Ishikawa (cell line): ENCODE measurements at regions not wholly inside any gene's neighbourhood (a gene's known extent, or its start where the extent isn't known, plus 50 kb on each side); places are given as distances from the start of the nearest gene placed in this dataset.

Experiments used
- CEBPB ChIP-seq: IDR thresholded peaks from 2 replicates; pipeline ENCODE4 v1.6.1; 2012
- CREB1 ChIP-seq: IDR thresholded peaks from 2 replicates; pipeline ENCODE4 v1.6.1; 2012; ENCODE audit warnings: low read depth
- EGR1 ChIP-seq: IDR thresholded peaks from 2 replicates; pipeline ENCODE4 v1.6.1; 2012
- EP300 ChIP-seq: IDR thresholded peaks from 2 replicates; pipeline ENCODE4 v1.6.1; 2012; ENCODE audit warnings: borderline replicate concordance
- FOXM1 ChIP-seq: IDR thresholded peaks from 2 replicates; pipeline ENCODE4 v1.6.1; 2012; ENCODE audit warnings: low read depth, borderline replicate concordance
- MAX ChIP-seq: IDR thresholded peaks from 2 replicates; pipeline ENCODE4 v1.6.1; 2012
- NFIC ChIP-seq: IDR thresholded peaks from 2 replicates; pipeline ENCODE4 v1.6.1; 2012
- RAD21 ChIP-seq: IDR thresholded peaks from 2 replicates; pipeline ENCODE4 v1.6.1; 2012; ENCODE audit warnings: low read depth
- REST ChIP-seq: IDR thresholded peaks from 2 replicates; pipeline ENCODE4 v1.6.1; 2012; ENCODE audit warnings: low read depth, mild to moderate bottlenecking
- TAF1 ChIP-seq: IDR thresholded peaks from 2 replicates; pipeline ENCODE4 v1.6.1; 2012; ENCODE audit warnings: low read depth, mild to moderate bottlenecking
- TCF12 ChIP-seq: IDR thresholded peaks from 2 replicates; pipeline ENCODE4 v1.6.1; 2012; ENCODE audit warnings: low read depth
- TEAD4 ChIP-seq: IDR thresholded peaks from 2 replicates; pipeline ENCODE4 v1.6.1; 2012
- USF1 ChIP-seq: IDR thresholded peaks from 2 replicates; pipeline ENCODE4 v1.6.1; 2012
- YY1 ChIP-seq: IDR thresholded peaks from 2 replicates; pipeline ENCODE4 v1.6.1; 2012; ENCODE audit warnings: low read depth
- ZBTB7A ChIP-seq: IDR thresholded peaks from 2 replicates; pipeline ENCODE4 v1.6.1; 2012; ENCODE audit warnings: low read depth

- TF ChIP-seq YY1 = no peak
- no peak for TF ChIP-seq MAX
- TF ChIP-seq EGR1 = no peak
- TF ChIP-seq CREB1 = no peak
- TF ChIP-seq TCF12 = no peak
- TF ChIP-seq ZBTB7A = no peak
- no peak for TF ChIP-seq RAD21
- no peak for TF ChIP-seq REST
- no peak for TF ChIP-seq TAF1
- no peak for TF ChIP-seq FOXM1
- no peak for TF ChIP-seq CEBPB
- no peak for TF ChIP-seq USF1
These were observed 344.0 kb downstream of the HLX start for GRCh38 chr1:221223281-221223680.

- TF ChIP-seq MAX (no peak), EP300 (no peak), TCF12 (no peak), REST (no peak), EGR1 (no peak), USF1 (no peak), TEAD4 (no peak), ZBTB7A (no peak), YY1 (no peak), CREB1 (no peak), NFIC (no peak)
These were observed 348.2 kb downstream of the HLX start for GRCh38 chr1:221227460-221227859.

- TF ChIP-seq USF1 (no peak), YY1 (no peak), REST (no peak), CREB1 (no peak), EP300 (no peak)
These were observed 348.7 kb downstream of the HLX start for GRCh38 chr1:221227872-221228337.

GRCh38 chr1:221228594-221228993 is 349.4 kb downstream of the HLX start:
- TF ChIP-seq USF1 = no peak
- no peak for TF ChIP-seq YY1
- no peak for TF ChIP-seq REST
- TF ChIP-seq TCF12 = no peak
- TF ChIP-seq TAF1 = no peak
- no peak for TF ChIP-seq EGR1
- TF ChIP-seq NFIC = no peak
- no peak for TF ChIP-seq FOXM1
- no peak for TF ChIP-seq ZBTB7A
- no peak for TF ChIP-seq CEBPB
- no peak for TF ChIP-seq CREB1
- no peak for TF ChIP-seq TEAD4
